Neural cell (in vitro differentiated cells): ENCODE measurements at regions not wholly inside any gene's neighbourhood (a gene's known extent, or its start where the extent isn't known, plus 50 kb on each side); places are given as distances from the start of the nearest gene placed in this dataset.

Experiments used
- H2AFZ ChIP-seq: fragments of 200-600, 300-800 bp; sonication (generic), shearing (Covaris generic); 2 replicates; pipeline ENCODE4 v1.6.0; 2014; ENCODE audit warnings: low read depth, mild to moderate bottlenecking, antibody characterized with exemption, low read length, moderate library complexity
- H3F3A ChIP-seq: fragments of 200-600 bp; shearing (Covaris generic); 2 replicates; pipeline ENCODE4 v1.6.1; 2016; ENCODE audit warnings: mild to moderate bottlenecking, moderate library complexity, mixed read lengths, antibody characterized with exemption, low read length; ENCODE audit not compliant: insufficient read depth, poor library complexity, severe bottlenecking
- H3K27ac ChIP-seq: fragments of 200-600, 300-800 bp; sonication (generic), shearing (Covaris generic); 2 replicates; pipeline ENCODE4 v1.5.1; 2014; ENCODE audit warnings: mild to moderate bottlenecking, low read length, moderate library complexity
- H3K27me3 ChIP-seq: fragments of 300-800, 200-600 bp; sonication (generic), shearing (Covaris generic); 2 replicates; pipeline ENCODE4 v1.6.0; 2014; ENCODE audit warnings: mild to moderate bottlenecking, low read depth, low read length, moderate library complexity; ENCODE audit not compliant: insufficient read depth
- H3K36me3 ChIP-seq: fragments of 300-800, 200-600 bp; sonication (generic), shearing (Covaris generic); 2 replicates; pipeline ENCODE4 v1.5.1; 2014; ENCODE audit warnings: mild to moderate bottlenecking, antibody characterized with exemption, low read length, moderate library complexity; ENCODE audit not compliant: insufficient read depth
- H3K4me2 ChIP-seq: fragments of 300-800, 200-600 bp; sonication (generic), shearing (Covaris generic); 2 replicates; pipeline ENCODE4 v1.6.0; 2014; ENCODE audit warnings: mild to moderate bottlenecking, low read length
- H3K4me3 ChIP-seq: fragments of 300-800, 200-600 bp; sonication (generic), shearing (Covaris generic); 2 replicates; pipeline ENCODE4 v1.5.1; 2014; ENCODE audit warnings: mild to moderate bottlenecking, low read length, moderate library complexity
- H3K79me2 ChIP-seq: fragments of 200-600 bp; shearing (Covaris generic); replicated peaks from 2 replicates; pipeline ENCODE4 v1.6.0; 2014; ENCODE audit warnings: mild to moderate bottlenecking, low read length, moderate library complexity; ENCODE audit not compliant: insufficient read depth
- H3K9ac ChIP-seq: fragments of 300-800, 200-600 bp; sonication (generic), shearing (Covaris generic); 2 replicates; pipeline ENCODE4 v1.6.1; 2016; ENCODE audit warnings: mild to moderate bottlenecking, low read length, mixed read lengths
- H3K9me2 ChIP-seq: fragments of 200-600 bp; shearing (Covaris generic); 2 replicates; pipeline ENCODE4 v1.6.1; 2016; ENCODE audit warnings: mild to moderate bottlenecking, low read length, mixed read lengths; ENCODE audit not compliant: insufficient read depth
- H3K9me3 ChIP-seq: fragments of 200-600, 300-800 bp; sonication (generic), shearing (Covaris generic); 2 replicates; pipeline ENCODE4 v1.6.1; 2016; ENCODE audit warnings: mild to moderate bottlenecking, mixed run types, low read length, moderate library complexity, mixed read lengths
- H4K20me1 ChIP-seq: fragments of 200-600 bp; shearing (Covaris generic); 2 replicates; pipeline ENCODE4 v1.6.1; 2016; ENCODE audit warnings: mild to moderate bottlenecking, mixed run types; ENCODE audit not compliant: insufficient read depth
- EP300 ChIP-seq: fragments of 450-650 bp; conservative IDR thresholded peaks from 2 replicates; pipeline ENCODE4 v1.6.1; 2014; ENCODE audit warnings: antibody characterized with exemption, mild to moderate bottlenecking, moderate library complexity; ENCODE audit not compliant: poor library complexity, severe bottlenecking
- EZH2 ChIP-seq: fragments of 200-600, 300-800 bp; shearing (Covaris generic), sonication (generic); IDR thresholded peaks from 2 replicates; pipeline ENCODE4 v1.6.1; 2014; ENCODE audit warnings: antibody characterized with exemption, low read length, borderline replicate concordance, mild to moderate bottlenecking; ENCODE audit not compliant: insufficient read depth, poor library complexity, severe bottlenecking
- MXI1 ChIP-seq: fragments of 450-650 bp; conservative IDR thresholded peaks from 2 replicates; pipeline ENCODE4 v1.6.1; 2014; ENCODE audit warnings: antibody characterized with exemption, mild to moderate bottlenecking; ENCODE audit not compliant: poor library complexity, severe bottlenecking
- POLR2AphosphoS5 ChIP-seq: IDR thresholded peaks from 2 replicates; pipeline ENCODE4 v1.6.1; 2012
- RAD21 ChIP-seq: fragments of 450-650 bp; conservative IDR thresholded peaks from 2 replicates; pipeline ENCODE4 v1.6.1; 2014; ENCODE audit warnings: antibody characterized with exemption, mild to moderate bottlenecking, moderate library complexity
- REST ChIP-seq: IDR thresholded peaks from 2 replicates; pipeline ENCODE4 v1.6.1; 2012; ENCODE audit warnings: borderline replicate concordance
- SMC3 ChIP-seq: fragments of 450-650 bp; conservative IDR thresholded peaks from 2 replicates; pipeline ENCODE4 v1.6.1; 2014; ENCODE audit warnings: antibody characterized with exemption, mild to moderate bottlenecking, moderate library complexity; ENCODE audit not compliant: poor library complexity
- TAF1 ChIP-seq: IDR thresholded peaks from 2 replicates; pipeline ENCODE4 v1.6.1; 2012; ENCODE audit warnings: low read depth
- TF ChIP-seq, protein P1 (sequence below): fragments of 450-650 bp; IDR thresholded peaks from 2 replicates; pipeline ENCODE4 v1.5.1; 2014; ENCODE audit warnings: antibody characterized with exemption, mild to moderate bottlenecking, moderate library complexity; ENCODE audit not compliant: poor library complexity, severe bottlenecking

DNA sequence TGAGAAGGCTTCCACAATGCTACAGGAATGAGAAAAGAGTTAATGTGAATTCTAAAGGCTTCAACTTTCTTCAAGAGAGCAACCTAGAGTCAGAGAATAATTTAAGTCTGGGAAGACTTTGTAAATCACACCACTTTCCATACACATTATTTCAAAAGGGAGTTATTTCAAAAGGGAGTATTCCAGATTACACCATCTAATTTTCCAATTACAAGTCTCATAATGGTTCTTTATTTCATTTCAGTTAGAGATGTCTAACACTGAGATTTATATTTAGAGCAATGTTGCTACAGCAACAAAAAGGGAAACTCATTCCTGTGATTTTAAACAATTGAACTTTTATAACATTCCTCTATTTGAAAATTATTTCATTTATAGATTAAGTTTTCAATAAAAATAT, 98.8 kb upstream of the DST start:
- no peaks in the 10 kb centered on the region for H3K9me2 ChIP-seq
- no peak overlapping the region for H3K4me3 ChIP-seq
- no peak for TF ChIP-seq TAF1
- TF ChIP-seq RAD21: no peak
- TF ChIP-seq REST: no peak
- TF ChIP-seq MXI1: no peak
- no peak for TF ChIP-seq POLR2AphosphoS5
- TF ChIP-seq EP300: no peak
- TF ChIP-seq, protein P1, sequence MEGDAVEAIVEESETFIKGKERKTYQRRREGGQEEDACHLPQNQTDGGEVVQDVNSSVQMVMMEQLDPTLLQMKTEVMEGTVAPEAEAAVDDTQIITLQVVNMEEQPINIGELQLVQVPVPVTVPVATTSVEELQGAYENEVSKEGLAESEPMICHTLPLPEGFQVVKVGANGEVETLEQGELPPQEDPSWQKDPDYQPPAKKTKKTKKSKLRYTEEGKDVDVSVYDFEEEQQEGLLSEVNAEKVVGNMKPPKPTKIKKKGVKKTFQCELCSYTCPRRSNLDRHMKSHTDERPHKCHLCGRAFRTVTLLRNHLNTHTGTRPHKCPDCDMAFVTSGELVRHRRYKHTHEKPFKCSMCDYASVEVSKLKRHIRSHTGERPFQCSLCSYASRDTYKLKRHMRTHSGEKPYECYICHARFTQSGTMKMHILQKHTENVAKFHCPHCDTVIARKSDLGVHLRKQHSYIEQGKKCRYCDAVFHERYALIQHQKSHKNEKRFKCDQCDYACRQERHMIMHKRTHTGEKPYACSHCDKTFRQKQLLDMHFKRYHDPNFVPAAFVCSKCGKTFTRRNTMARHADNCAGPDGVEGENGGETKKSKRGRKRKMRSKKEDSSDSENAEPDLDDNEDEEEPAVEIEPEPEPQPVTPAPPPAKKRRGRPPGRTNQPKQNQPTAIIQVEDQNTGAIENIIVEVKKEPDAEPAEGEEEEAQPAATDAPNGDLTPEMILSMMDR: no peak
- no peak for TF ChIP-seq EZH2
- TF ChIP-seq SMC3: no peak
- peaks cover 15% of the 10 kb centered on the region for H3K79me2 ChIP-seq
- H4K20me1 ChIP-seq: no peaks in the 10 kb centered on the region
- H3K27ac ChIP-seq: no peak overlapping the region
- no peaks in the 10 kb centered on the region for H3K9me3 ChIP-seq
- no peaks in the 10 kb centered on the region for H3F3A ChIP-seq
- no peaks in the 10 kb centered on the region for H3K36me3 ChIP-seq
- no peak overlapping the region for H3K4me2 ChIP-seq
- no peaks in the 10 kb centered on the region for H3K27me3 ChIP-seq
- no peak overlapping the region for H3K9ac ChIP-seq
- no peak overlapping the region for H2AFZ ChIP-seq

DNA sequence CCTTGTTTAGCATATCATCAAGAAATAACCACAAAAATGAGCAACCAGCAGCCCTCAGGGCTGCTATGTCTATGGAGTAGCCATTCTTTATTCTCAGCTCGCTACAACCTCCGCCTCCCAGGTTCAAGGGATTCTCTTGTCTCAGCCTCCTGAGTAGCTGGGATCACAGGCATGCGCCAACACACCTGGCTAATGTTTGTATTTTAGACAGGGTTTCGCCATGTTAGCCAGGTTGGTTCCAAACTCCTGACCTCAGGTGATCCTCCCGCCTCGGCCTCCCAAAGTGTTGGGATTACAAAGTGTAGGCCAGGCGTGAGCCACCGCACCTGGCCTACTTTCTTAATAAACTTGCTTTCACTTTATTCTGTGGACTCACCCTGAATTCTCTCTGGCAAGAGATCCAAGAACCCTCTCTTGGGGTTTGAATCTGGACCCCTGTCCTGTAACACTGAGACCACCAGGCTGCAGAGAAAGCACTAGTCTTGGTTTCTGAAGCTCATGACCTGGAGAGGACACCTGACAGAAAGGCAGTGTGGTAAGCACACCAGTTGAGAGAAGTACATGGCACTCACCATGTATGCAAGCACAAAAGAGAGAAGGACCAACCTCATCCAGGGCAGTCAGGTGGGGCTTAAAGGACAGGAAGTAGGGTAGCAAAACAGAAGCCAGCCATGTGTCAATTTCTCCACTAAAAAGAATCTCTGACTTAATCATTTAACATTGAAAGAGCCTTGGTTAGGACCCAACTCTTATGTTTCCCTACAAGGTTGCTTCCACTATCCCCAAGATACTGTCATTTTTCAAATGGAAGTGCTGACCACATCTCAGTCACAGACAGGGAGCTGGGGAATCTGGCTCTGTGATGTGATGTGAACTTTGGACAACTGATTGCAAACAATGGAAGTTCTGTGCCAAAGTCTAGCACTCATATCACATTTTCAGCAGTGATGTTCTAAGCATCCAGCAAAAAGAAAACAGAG, 97.4 kb upstream of the DST start:
- peaks cover 14% of the 10 kb centered on the region for H3K79me2 ChIP-seq
- no peak for TF ChIP-seq RAD21
- no peaks in the 10 kb centered on the region for H3K9me2 ChIP-seq
- no peak overlapping the region for H3K4me2 ChIP-seq
- H3K4me3 ChIP-seq: no peak overlapping the region
- no peaks in the 10 kb centered on the region for H3K27me3 ChIP-seq
- no peaks in the 10 kb centered on the region for H3F3A ChIP-seq
- H3K9ac ChIP-seq: no peak overlapping the region
- no peaks in the 10 kb centered on the region for H3K9me3 ChIP-seq
- H2AFZ ChIP-seq: no peak overlapping the region
- H4K20me1 ChIP-seq: no peaks in the 10 kb centered on the region
- H3K36me3 ChIP-seq: no peaks in the 10 kb centered on the region
- no peak overlapping the region for H3K27ac ChIP-seq
